BLaER1 (cell line): ENCODE measurements at regions not wholly inside any gene's neighbourhood (a gene's known extent, or its start where the extent isn't known, plus 50 kb on each side); places are given as distances from the start of the nearest gene placed in this dataset.

Experiments
- H3K27ac ChIP-seq: shearing (Covaris generic); formaldehyde crosslinking; 2 replicates; pipeline ENCODE4 v1.8.1; 2022
- H3K27me3 ChIP-seq: shearing (Covaris generic); formaldehyde crosslinking; 2 replicates; pipeline ENCODE4 v1.8.1; 2022
- H3K36me3 ChIP-seq: shearing (Covaris generic); formaldehyde crosslinking; 2 replicates; pipeline ENCODE4 v1.8.1; 2022
- H3K4me1 ChIP-seq: shearing (Covaris generic); formaldehyde crosslinking; 2 replicates; pipeline ENCODE4 v1.8.1; 2022
- H3K4me2 ChIP-seq: shearing (Covaris generic); formaldehyde crosslinking; 2 replicates; pipeline ENCODE4 v1.8.1; 2022
- H3K4me3 ChIP-seq: shearing (Covaris generic); formaldehyde crosslinking; 2 replicates; pipeline ENCODE4 v1.8.1; 2022
- H3K9ac ChIP-seq: shearing (Covaris generic); formaldehyde crosslinking; 2 replicates; pipeline ENCODE4 v1.8.1; 2022
- H3K9me3 ChIP-seq: shearing (Covaris generic); formaldehyde crosslinking; 2 replicates; pipeline ENCODE4 v1.8.1; 2022
- H4K20me1 ChIP-seq: shearing (Covaris generic); formaldehyde crosslinking; 2 replicates; pipeline ENCODE4 v1.8.1; 2022
- Cebpa-rat ChIP-seq: shearing (Covaris generic); IDR thresholded peaks from 2 replicates; pipeline ENCODE4 v1.8.1; 2022

DNA sequence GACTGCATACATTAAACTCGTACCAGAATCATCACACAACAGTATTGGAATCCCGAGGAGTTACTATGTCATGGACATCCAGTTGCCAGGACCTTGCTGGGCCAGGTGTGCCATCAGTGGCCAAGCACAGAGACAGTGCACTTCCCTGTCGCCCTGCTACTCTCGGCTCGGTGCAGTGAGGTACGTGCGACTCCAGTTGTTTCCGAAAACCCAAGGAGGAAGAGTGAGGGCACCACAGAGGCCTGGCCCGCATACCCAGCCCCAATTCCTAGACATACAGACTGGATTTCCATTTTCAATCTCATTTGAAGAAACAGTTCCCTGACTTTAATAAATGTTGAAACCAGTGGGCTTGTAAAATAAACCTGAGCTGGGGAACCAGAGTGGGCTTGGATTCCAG is 62.5 kb upstream of the AFDN start:
- Histone ChIP-seq H3K9me3 (no peaks in the 10 kb centered on the region), H3K4me2 (no peak overlapping the region), H3K27ac (no peak overlapping the region), H3K27me3 (no peaks in the 10 kb centered on the region), H3K36me3 (no peaks in the 10 kb centered on the region), H3K9ac (no peak overlapping the region), H3K4me3 (no peak overlapping the region), H3K4me1 (no peaks in the 10 kb centered on the region), H4K20me1 (no peaks in the 10 kb centered on the region)
- no peak for TF ChIP-seq Cebpa-rat

DNA sequence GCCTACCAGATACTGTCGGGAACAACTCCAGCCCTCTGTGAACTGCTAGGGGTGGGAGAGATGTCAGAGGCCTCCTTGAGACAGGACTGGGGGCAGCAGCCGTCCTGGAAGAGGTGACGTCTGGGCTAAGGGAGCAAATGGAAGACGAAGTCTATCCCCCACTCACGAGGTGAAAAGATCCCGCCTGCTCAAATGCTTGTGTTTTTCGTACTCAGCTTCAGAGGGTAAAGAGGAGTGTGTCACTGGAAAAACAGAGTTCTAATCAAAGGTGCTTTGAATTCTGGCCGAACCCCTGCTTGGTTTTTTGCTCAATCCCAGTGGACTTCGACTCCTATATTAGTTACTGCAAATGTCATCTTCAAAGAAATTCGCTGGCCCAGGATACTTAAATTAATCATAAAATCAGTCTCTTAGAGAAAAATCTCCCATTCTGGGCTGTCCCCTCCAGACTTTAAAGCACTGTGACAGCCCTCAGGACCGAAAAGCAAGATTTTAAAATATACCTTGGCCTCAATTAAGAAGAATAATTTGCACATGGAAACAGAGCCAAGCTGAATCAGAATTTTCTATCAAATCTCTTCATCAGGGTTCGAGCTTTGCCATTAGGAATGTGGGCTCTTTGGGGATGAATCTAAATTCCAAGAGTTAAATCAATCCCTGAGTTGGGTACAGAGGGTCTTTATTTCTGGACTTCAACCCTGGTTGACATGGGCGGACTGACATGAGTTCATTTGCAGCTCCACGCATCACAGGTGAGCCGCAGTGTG is 61.8 kb upstream of the AFDN start:
- no peak overlapping the region for H3K4me3 ChIP-seq
- H3K9me3 ChIP-seq = no peaks in the 10 kb centered on the region
- H3K27ac ChIP-seq = no peak overlapping the region
- no peak overlapping the region for H3K4me2 ChIP-seq
- no peak overlapping the region for H3K9ac ChIP-seq
- no peaks in the 10 kb centered on the region for H3K27me3 ChIP-seq
- TF ChIP-seq Cebpa-rat = no peak
- H3K36me3 ChIP-seq = no peaks in the 10 kb centered on the region
- no peaks in the 10 kb centered on the region for H4K20me1 ChIP-seq
- no peaks in the 10 kb centered on the region for H3K4me1 ChIP-seq

DNA sequence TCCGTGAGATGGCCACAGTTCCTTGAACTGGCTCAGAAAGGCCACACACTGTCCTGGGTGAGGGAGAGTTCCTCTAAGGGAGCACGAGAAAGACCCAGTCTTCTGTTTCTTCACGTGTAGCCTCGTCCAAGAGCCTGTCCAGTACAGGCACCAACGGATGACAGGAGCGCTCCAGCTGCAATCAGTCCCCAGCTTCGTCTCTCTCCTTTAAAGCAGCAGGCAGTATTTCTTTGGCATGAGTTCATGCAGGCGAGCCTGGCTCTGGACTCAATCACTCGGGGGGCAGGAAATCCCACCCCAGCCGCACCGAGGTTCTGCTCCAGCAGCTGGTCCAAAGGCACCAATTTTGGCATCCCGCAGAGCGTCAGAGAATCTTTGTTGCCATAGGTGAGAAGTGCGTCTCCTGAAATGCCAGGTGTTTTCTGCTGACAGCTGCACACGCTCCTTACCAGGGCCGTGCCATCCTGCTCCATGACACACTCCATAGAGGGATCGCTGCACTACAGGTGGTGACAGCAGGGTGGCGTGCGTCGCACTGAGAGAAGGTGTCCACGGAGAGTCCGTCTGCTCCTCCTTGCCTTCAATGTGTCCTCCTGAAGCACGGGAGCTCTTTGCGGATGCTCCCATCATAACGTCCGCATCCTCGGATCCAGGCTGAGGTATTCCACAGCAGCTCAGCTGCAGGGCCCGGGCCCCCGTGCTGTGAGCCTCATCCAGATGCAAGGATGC is 59.6 kb upstream of the AFDN start:
- Histone ChIP-seq H3K4me2 (no peak overlapping the region), H3K4me1 (no peaks in the 10 kb centered on the region)

DNA sequence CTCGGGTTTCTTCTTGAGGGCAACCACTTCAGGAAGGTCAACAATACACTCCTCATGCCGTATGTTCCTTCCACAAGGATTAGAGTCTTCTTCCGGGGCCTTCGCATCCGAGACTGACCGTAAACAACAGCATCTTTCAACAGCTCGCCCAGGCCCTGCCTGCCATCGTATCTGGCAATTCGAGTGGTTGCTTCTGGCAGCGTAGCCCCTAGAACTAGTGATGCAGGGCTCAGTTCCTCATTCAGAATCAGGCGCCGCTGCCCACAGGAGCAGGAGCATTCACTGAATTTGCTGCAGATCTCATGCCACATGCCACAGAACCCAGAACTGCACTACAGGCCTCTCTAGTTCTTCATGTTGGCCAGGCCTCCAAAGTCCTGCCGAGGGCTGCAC is 59.0 kb upstream of the AFDN start:
- TF ChIP-seq Cebpa-rat = no peak
- Histone ChIP-seq H3K9ac (no peak overlapping the region), H3K9me3 (no peaks in the 10 kb centered on the region), H3K4me1 (no peaks in the 10 kb centered on the region), H4K20me1 (no peaks in the 10 kb centered on the region), H3K36me3 (no peaks in the 10 kb centered on the region), H3K4me2 (no peak overlapping the region), H3K4me3 (no peak overlapping the region), H3K27me3 (no peaks in the 10 kb centered on the region), H3K27ac (no peak overlapping the region)

More for the DNA sequence above, 59.6 kb upstream of the AFDN start:
- Histone ChIP-seq H3K27ac (no peak overlapping the region), H3K27me3 (no peaks in the 10 kb centered on the region), H4K20me1 (no peaks in the 10 kb centered on the region), H3K9me3 (no peaks in the 10 kb centered on the region), H3K9ac (no peak overlapping the region), H3K4me3 (no peak overlapping the region), H3K36me3 (no peaks in the 10 kb centered on the region)
- TF ChIP-seq Cebpa-rat = no peak

DNA sequence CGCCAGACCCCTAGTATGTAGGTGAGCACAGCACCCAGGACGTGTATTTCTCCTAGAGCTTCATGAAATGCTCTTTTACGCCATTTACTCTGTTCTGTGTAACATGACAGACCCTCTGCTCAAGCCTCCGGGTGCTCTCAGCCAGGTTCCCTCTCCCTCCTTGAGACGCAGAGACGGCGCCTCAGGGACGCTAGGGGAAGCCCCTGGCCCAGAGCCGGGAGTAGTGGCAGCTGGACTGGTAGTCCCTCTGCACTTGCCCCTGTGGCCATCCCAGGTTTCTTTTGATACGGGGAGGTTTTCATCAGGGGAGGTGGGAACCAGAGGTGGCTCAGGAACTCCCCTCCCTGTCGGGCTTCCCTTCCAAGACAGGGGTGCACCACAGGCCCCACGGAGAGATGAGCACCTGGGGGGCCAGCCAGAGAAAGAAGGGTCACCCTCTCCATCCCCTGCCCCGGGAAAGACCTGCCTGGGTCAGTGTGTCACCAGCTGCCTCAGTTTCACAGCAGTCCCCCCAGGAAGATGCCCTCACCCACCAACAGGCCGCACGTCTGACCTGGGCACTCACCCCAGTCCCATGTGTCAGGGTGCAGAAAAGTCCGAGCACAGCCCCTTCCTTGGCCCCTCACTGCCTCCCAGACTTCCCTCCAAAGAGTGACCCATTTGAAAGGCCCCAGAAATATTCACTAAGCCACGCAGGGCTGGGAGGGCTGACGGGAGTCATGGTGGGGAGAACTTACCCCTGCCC is 58.1 kb upstream of the AFDN start:
- Histone ChIP-seq H3K4me2 (no peak overlapping the region), H4K20me1 (no peaks in the 10 kb centered on the region), H3K36me3 (no peaks in the 10 kb centered on the region), H3K27me3 (no peaks in the 10 kb centered on the region), H3K9ac (no peak overlapping the region), H3K9me3 (no peaks in the 10 kb centered on the region), H3K27ac (no peak overlapping the region), H3K4me1 (no peaks in the 10 kb centered on the region), H3K4me3 (no peak overlapping the region)
- no peak for TF ChIP-seq Cebpa-rat

DNA sequence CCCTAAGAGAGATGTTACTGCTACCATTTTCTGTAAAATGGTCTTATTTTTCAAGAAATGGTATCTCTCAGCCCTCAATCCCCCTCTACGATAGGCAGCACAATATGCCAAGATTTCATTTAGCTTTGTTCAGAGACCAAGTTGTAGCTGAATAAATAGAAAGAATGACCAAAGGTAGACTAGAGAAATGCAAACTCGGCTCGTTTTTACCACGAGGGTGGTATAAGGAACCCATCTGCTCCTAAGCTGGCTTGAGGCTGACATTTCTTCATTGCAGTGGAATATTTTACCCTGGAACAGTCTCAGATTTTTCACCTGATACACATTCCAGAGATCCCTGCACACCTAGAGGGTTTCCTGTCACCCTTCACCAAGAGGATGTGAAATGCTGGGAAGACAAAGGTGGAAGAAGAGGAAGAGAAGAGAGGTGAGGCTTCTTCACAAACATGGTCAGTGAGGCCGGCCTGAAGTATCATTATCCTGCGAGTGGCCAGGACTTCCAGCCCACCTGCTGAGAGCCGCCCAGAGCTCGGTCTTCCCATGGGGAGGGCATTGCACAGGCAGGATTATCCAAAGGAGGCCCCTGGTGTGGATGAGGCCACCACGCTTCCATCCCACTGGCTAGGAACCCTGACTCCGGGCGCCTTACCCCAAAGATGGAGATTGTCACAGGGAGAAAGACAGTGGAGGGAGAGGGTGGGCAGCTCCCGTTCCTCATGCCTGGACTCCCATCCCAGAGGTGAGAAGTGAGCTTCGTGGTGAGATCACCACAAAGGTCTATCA is 57.1 kb upstream of the AFDN start:
- Histone ChIP-seq H3K27ac (no peak overlapping the region), H3K27me3 (no peaks in the 10 kb centered on the region), H3K4me2 (no peak overlapping the region), H3K36me3 (no peaks in the 10 kb centered on the region), H3K9ac (no peak overlapping the region), H3K4me3 (no peak overlapping the region), H4K20me1 (no peaks in the 10 kb centered on the region), H3K9me3 (no peaks in the 10 kb centered on the region), H3K4me1 (no peaks in the 10 kb centered on the region)
- TF ChIP-seq Cebpa-rat = no peak

DNA sequence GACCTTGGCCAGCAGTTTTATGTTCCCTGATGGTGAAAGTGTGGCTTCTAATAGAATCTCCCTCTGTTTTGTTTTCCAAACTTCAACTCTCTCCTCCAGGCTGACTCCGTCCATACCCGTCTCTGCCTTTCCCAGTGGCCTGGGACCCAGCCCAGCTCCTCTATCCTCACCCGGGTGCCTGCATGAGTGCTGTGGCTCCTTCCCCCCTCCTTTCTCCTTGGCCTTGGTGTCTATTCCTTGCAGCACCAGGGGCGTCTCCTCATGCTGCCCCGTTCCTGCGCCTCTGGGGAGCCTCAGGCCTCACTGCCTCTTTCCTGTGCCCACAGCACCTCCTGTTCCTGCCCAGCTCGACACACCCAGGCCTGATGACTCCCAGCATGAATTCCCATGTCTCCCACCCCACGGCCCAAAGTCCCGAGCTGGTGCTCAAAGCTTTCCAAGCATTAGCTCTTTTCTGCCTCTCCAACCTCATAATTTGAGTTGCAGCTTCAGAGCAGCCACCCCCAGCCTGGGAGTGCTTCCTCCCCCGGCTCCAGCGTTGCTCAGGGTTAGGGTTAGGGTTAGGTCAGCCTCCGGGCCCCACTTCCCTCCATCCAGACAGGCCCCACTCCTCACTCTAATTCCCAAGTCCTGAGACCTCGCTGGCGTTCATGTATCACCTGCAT is 56.3 kb upstream of the AFDN start:
- no peak for TF ChIP-seq Cebpa-rat
- no peak overlapping the region for H3K27ac ChIP-seq

DNA sequence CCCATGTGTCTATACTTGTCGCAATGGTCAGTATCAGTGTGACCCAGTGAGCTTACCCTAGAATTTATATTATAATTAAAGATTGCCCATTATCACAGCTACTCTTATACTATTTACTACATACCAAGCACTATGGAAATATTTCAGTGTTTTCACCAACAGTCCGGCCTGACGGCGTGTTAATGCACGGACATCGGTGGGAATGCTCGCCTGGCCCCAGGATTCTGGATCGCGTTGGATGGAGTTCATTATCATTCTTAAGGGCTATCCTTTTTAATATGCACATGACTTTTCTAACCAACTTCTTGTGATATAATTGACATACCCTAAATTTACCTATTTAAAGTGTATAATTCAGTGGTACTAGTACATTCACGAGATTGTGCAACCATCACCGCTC is 51.8 kb upstream of the AFDN start:
- H3K36me3 ChIP-seq = no peaks in the 10 kb centered on the region
- no peak overlapping the region for H3K4me2 ChIP-seq
- peaks cover 10% of the 10 kb centered on the region for H3K4me1 ChIP-seq
- H3K4me3 ChIP-seq = no peak overlapping the region
- H3K27me3 ChIP-seq = no peaks in the 10 kb centered on the region
- no peak overlapping the region for H3K27ac ChIP-seq
- H4K20me1 ChIP-seq = no peaks in the 10 kb centered on the region
- no peaks in the 10 kb centered on the region for H3K9me3 ChIP-seq
- H3K9ac ChIP-seq = no peak overlapping the region
- TF ChIP-seq Cebpa-rat = no peak

More for the DNA sequence above, 56.3 kb upstream of the AFDN start:
- Histone ChIP-seq H3K9ac (no peak overlapping the region), H3K4me3 (no peak overlapping the region), H3K27me3 (no peaks in the 10 kb centered on the region), H4K20me1 (no peaks in the 10 kb centered on the region), H3K36me3 (no peaks in the 10 kb centered on the region), H3K4me2 (no peak overlapping the region), H3K4me1 (no peaks in the 10 kb centered on the region), H3K9me3 (no peaks in the 10 kb centered on the region)
